ENCODE measurements at regions not wholly inside any gene's neighbourhood (a gene's known extent, or its start where the extent isn't known, plus 50 kb on each side); places are given as distances from the start of the nearest gene placed in this dataset.
"Not testable (repeated sequence)": the region's sequence is repeated elsewhere in the genome, so short reads cannot be mapped to it uniquely, and the experiment has no call there.

DNA sequence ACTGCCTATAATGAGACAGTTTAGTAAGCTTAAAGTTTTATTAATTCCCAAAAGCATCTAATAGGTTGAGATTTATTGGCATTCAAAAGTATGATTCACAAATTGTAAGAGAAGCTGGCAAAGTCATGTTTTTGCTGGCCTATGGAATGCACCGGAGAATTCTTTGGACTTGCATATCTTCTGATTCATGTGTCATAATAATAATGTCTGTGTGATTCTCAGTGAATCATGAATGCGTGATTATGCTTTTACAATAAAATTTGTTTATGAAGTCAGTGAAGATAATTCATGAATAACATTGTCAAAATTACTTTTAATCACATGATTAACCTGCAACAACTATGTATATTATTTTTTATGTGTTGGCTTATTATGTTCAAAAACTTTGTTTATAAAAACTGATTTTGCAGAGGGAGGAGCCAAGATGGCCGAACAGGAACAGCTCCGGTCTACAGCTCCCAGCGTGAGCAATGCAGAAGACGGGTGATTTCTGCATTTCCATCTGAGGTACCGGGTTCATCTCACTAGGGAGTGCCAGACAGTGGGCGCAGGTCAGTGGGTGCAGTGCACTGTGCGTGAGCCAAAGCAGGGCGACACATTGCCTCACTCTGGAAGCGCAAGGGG is 389.2 kb downstream of the SRGAP2C start:
- not testable (repeated sequence) for DNase-seq, ATAC-seq

GRCh38 chr1:121574505-121574899 is 389.7 kb downstream of the SRGAP2C start:
- not testable (repeated sequence) for ATAC-seq, DNase-seq

DNA sequence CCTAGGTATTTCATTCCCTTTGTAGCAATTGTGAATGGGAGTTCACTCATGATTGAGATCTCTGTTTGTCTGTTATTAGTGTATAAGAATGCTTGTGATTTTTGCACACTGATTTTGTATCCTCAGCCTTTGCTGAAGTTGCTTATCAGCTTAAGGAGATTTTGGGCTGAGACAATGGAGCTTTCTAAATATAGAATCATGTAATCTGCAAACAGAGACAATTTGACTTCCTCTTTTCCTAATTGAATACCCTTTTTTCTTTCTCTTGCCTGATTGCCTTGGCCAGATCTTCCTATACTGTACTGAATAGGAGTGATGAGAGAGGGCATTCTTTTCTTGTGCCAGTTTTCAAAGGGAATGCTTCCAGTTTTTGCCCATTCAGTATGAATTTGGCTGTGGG is 398.1 kb downstream of the SRGAP2C start:
- not testable (repeated sequence) for ATAC-seq, DNase-seq

- DNase-seq (no peak), ATAC-seq (no peak)
Observed at GRCh38 chr1:121586369-121587229, 401.8 kb downstream of the SRGAP2C start.

DNA sequence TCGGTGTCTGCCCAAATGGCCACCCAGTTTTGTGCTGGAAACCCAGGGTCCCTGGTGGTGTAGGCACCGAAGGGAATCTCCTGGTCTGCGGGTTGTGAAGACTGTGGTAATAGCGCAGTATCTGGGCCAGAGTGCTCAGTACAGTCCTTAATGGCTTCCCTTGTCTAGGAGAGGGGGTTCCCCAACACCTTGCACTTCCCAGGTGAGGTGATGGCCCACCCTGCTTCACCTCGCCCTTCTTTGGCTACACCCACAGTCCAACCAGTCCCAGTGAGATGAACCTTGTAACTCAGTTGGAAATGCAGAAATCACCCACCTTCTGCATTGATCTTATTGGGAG is 402.4 kb downstream of the SRGAP2C start:
- ATAC-seq (no peak), DNase-seq (no peak)

GRCh38 chr1:121587777-121588176 is 403.0 kb downstream of the SRGAP2C start:
- DNase-seq: no peak
- no peak for ATAC-seq

- DNase-seq (no peak), ATAC-seq (no peak)
Observed at GRCh38 chr1:121594096-121594495, 409.3 kb downstream of the SRGAP2C start.

DNA sequence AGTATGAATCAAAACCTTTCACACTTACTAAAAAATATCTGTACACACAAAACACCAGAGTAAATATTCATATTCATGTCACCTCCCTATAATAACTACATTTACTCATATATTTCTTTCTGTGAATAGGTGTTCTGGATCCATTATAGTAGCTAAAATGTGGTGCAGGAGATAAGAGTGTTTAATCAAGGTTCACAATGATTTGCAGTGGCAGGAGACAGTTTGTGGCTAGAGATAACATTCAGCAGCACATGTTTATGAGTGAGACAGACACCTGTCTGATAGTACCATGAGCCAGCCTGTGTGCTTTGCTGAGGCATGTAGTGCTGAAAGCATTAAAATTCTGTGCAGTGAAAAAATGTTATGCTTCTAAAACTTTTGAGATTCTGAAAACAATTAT is 410.3 kb downstream of the SRGAP2C start:
- DNase-seq: no peak
- no peak for ATAC-seq

- not testable (repeated sequence) for DNase-seq, ATAC-seq
Observed at GRCh38 chr1:121604843-121605444, 420.2 kb downstream of the SRGAP2C start.

DNA sequence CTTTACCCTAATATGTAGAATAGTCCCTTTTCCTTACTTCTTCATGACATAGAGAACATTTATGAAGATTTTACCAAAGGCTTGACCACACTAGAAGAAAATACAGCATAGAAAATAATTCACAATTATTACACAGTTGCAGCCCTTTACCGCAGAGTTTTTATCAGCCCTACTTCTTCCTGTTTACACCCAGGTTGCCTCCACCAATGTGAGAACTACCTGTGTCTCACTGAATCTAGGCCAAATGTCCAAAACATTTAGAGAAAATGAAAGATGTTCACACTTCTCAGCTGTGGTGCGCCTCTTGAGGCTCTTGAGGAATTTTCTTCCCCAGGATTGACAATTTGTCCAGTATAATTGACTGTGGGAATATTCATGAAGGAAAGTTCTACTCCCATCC is 422.7 kb downstream of the SRGAP2C start:
- not testable (repeated sequence) for ATAC-seq

More for the DNA sequence above, 422.7 kb downstream of the SRGAP2C start:
- not testable (repeated sequence) for DNase-seq
